ENCODE measurements at regions not wholly inside any gene's neighbourhood (a gene's known extent, or its start where the extent isn't known, plus 50 kb on each side); places are given as distances from the start of the nearest gene placed in this dataset.

DNA sequence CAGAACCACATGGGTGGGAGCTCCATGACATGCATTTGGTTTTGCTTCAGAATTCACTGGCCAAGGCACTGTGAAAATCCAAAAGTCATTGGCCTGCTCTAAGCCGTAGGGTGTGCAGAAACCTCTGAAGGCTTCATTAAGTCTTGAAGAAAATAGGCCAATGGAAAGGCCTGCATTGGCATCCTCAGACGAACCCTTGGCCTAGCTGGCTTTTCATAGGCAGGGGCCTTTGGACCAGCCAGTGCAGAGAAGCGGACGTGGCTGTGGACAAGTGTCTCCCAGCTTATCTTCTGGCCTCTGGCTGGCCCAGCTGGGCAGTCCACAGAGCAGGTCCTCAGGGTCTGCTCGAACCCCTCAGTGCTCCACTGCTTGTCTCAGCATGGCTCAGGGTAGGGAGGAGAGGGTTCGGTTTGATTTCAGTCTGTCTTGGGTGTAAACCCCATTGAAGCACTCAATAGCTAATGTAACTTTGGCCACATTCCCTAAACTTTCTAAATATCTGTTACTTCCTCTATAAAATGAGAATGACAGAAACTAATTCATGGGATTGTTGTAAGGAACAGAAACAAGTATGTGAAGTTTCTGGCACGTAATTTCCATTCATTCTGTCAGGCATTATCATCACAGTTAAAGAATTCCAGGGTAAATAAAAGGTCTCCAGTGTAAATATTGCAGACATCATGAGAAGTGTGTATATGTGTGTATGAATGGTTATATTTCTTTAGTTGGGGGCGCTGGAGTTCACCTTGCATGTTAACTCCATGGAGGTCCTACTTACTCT lies 125.5 kb downstream of the TFCP2L1 start:
- no peak for DNase-seq (ENCODE audit: low read depth in 2 of 2)

DNA sequence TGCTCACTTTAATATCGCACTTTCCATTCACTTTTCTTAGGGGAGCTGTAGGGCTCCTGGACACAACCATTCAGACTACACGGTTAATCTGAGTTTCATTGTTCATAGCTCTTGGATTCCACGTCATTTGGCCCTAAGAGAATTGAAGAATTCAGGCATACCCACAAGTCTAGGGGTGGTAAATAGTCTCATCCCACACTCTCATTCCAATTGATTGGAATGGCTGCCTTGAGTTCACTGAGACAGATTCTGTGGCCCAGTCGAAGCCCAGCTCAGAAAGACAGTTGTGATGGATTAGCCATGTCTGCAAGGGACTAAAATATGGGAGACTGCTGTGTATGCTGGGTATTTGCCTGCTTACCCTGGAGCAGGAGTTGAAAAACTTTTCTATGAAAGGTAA lies 124.6 kb downstream of the TFCP2L1 start:
- DNase-seq (ENCODE audit: low read depth in 2 of 2) = no peak

DNA sequence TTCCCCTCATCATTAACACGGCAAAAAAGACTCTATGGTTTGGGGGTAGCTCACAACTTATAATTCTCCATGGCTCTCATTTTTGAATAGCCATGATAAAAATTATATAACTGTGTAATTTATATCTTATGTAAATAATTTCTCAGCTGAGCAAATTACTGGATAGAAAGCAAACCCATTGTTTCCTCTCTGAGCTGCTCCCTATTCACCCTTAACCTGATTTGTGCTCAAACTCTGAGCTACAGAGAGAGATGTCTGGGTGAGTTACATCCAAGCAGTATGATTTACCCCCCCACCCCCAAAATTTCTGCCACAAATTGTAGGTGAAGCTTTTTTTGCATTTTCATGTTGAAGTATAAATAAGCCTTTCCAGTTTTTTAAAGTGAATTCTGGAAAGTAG lies 123.7 kb downstream of the TFCP2L1 start:
- DNase-seq (ENCODE audit: low read depth in 2 of 2) = no peak

DNA sequence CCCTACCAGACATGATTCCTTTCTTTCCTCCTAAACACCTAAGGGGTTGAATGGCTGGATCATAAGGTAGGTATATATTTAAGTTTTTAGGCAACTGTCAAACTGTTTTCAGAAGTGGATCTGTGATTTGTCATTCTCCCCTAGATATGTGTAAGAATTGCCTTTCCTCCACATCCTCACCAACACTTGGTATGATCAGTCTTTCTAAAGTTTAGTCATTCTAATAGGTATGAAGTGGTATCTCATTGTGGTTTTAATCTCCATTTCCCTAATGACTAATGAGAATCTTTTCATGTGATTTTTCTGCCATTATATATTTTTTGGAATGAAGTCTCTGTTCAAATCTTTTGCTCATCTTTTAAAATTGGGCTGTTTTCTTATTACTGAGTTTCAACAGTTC lies 122.1 kb downstream of the TFCP2L1 start:
- DNase-seq (ENCODE audit: low read depth in 2 of 2) = no peak

DNA sequence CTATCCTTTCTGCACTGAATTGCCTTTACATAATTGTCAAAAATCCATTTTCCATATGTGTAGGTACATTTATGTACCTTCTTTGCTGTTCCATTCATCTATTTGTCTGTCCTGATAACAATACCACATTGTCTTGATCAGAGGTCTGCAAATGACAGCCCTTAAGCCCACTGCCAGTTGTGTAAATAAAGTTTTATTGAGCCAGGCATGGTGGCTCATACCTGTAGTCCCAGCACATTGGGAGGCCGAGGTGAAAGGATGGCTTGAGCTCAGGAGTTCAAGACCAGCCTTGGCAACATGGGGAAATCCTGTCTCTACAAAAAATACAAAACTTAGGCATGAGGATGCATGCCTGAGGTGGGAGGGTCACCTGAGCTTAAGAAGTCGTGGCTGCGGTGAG lies 121.0 kb downstream of the TFCP2L1 start:
- no peak for DNase-seq (ENCODE audit: low read depth in 2 of 2)

DNA sequence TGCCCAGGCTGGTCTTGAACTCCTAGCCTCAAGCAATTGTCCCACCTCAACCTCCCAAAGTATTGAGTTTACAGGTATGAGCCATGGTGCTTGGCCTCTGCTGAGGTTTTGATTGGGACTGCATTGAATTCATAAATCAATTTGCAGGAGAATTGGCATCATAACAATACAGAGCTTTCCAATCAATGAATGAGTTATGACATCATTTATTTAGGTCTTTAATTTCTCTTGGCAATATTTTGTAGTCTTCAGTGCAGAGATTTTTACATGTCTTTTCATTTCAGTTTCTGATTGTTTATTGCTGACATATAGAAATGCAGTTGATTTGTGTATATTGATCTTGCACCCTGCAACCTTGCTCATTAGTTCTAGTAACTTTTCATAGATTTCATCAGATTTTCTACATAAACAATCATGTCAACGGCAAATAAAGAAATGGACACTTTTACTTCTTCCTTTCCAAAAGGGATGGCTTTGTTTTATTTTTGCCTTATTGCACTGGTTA lies 119.9 kb downstream of the TFCP2L1 start:
- no peak for DNase-seq (ENCODE audit: low read depth in 2 of 2)
